HT1080 (cell line): ENCODE measurements at regions not wholly inside any gene's neighbourhood (a gene's known extent, or its start where the extent isn't known, plus 50 kb on each side); places are given as distances from the start of the nearest gene placed in this dataset.

Experiments used
- DNase-seq: peaks from one replicate; pipeline ENCODE4 v3.0.0-alpha.2; 2015; ENCODE audit warnings: low read depth

DNA sequence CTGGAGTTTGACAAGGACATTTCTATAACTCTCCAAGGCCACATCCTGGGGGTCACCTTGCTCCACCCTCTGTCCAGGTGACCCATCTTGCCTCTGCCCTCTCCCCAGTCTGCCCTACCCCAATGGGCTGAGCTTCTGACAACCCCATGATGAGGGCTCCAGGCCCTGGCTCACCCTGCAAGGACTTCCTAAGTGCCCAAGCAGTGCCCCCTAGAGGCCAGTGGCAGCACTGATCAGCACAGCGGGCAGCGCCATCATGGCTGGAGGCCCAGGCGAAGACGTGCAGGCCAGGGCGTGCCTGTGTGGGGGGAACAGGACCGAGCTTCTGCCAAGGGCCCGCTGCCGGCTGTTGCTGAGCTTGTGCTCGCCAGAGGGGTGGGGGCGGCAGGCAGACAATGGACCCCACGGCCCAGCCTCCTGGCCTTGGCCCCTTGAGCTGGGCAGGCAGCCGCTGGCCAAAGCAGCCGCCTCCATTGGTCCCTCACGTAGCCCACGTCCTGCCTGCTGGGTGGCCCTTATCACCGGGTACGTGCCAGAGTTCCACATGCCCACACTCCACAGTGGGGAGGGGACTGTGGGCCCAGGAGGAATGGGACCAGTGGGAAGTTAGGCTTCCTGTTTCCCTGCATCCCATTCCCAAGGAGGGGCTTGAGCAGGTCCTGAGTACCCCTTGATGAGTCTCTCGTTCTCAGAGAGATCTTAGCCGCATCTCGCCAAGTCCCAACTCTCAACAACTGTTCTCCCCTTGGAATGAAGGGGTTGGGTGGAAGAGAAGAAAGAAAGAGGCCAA is 64.3 kb downstream of the MRPL14 start:
- no peak for DNase-seq

- DNase-seq: no peak
Measured at GRCh38 chr6:44062105-44062770, 65.0 kb downstream of the MRPL14 start.

DNA sequence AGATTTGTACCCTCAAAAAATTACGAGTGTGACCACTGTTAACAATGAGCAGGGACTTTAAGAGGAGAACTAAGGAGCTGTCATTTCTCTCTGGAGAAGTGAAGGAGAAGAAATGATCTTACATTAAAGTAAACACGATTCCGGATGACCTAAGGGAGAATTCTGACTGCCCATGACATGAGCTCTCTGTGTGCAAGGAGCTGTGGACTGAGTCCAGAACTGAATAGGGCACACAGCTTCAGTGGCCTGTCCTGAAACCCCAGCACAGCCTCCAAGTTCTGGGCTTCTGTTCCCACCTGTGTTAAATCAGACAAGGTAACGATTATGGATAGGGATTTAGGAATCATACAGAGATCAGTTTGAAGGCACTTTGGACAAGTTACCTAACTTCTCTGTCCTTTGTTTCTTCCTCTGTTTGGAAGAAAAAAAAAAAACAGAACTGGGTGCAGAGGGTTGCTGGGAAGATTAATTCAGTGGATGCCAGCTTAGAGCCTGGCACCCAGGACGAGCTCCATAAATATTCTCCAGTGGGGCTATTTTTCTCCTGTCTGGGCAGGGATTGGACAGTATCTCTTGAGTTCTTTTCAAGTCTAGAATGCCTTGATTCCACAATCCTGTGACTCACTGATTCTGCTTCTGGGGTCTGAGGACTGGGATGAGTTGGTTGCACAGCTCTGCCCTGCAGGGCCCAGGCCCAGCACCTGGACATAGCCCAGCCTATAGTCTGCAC is 65.7 kb downstream of the MRPL14 start:
- DNase-seq: peak; percentile 39

GRCh38 chr6:44060612-44061374 is 66.5 kb downstream of the MRPL14 start:
- no peak for DNase-seq

DNA sequence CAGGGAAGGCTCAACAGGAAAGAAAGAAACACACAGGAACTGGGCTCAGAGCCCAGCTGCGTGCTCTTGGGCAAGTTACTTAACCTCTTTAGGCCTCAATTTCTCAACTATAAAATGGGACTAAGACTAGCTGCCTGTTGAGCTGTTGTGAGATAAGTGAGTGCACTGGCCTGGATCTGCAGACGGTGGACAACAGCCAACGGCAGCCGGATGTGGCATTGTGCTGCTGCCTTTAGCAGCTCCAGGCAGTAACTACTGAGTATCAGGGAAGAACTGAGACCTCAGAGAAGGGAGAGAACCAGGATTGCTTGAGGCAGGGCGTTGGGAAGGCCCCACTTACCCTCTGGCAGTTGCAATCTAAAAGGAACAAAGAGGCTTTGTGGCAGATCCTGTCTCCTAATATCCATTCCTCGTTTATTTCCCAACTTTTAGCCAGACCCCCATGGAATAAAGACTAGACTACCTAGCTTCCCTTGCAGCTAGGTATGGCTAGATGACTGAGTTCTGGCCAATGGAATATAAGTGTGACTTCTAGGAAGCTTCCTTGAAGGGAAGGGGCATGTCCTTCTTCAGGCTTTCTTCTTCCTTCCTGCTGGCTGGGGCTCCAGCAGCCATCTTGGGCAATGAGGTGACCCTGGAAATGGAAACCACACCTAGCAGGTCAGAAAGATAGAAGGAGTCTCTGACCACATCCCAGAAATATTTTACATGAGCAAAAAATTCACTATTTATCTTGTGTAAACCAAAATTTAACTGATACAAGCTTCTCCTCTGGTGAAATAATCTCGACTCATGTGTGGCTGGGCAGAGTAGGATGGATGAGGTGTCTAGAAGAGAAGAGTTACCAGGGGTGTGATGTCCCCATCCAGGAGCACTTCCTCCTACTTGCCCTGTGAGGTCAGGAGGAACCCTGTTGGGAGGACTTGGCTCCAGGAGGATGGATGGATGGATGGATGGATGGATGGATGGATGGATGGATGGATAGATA is 67.6 kb downstream of the MRPL14 start:
- DNase-seq: peak; percentile 94

DNA sequence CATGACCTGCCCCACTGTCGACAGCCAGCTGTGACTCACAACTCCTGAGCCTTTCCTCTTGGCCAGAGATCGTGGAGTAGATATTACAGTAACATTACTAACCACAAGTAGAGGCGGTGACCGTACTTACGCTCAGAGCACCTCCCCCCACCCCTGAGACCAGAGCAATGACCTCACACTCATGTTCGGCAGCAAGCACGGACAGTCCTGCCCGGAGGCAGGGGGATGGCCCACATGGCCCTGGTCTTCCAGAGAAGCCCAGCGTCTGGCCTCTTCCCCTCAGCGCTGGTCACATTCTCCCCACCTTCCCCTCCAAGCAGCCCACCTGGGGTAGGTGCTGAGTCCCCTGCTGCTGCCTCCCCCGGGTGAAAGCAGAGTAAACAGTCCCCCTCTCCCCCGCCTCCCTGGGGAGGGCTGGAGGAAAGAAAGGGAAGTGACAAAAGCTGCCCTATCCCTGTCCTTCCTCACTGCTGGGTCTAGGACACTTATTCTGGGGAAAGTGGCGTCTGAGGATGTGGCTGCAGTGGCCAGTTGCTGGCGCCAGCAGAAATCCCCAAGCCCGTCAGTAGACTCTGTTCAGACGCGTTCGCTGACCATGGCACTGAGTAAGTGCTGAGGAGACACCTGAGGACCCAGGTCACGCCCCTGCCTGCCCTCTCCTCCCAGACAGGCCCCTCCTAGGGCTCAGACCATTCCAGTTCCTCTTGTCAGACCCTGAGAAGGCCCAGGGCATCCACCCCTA is 68.5 kb downstream of the MRPL14 start:
- peak; percentile 99 for DNase-seq

DNA sequence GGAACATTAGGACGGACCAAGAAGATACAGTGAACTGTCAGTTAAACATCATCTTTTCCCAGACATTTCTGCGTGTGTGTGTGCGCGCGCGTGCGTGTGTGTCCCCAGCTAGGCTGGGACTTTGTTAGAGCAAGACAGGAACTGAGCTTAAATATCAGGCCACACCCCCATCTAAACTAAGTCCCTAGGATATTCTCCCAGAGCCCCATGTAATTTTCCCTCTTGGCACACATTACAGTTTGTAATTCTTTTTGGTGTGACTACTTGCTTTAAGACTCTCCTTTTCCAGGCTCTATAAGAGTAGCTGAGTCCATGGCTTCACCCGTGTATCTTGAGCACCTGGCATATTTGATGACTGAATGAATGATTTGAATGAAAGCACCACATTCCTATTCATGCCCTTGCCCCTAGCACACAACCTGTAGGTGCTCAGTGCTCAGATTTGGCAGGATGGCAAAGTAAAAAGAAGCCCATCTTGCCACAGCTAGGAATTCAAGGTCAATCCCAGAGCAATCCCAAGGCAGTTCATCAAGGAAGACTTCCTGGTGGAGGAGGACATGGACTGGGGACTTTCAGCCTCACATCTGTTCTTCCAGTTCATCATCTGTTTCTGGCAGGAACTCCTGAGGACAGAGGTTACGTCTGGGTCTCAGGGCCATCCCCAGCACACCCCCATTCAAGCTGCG is 69.2 kb downstream of the MRPL14 start:
- no peak for DNase-seq

DNA sequence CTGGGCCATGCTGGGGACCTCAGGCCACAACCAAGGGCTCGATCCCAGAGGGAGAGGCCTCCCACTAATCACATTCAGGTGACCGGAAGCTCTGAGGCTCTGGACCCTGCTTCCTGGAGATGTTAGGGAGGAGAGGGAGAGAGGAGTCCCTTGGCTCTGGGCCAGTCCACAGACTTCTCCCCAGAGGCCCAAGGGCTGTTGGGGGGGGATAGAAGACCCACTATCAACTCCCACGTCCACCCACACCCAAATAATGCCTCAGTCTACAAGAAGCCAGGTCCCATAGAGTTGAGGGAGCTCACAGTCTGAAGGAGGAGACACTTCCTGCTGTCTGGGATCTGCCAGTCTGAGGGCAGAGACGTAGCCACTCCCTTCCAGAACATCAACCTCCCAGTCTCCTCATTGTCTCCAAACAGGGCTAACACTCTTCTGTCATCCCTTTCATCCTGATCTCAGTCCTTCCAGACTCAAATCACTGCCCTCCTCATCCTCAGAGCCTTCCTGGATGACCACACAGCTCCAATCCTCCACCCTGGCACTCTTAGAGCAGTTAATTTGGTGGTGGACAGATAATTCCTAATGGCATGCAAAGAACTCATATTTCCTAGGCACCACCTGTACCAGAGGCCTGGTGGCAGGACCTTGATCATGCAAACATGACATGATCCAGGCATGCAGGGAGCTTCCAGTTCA is 69.9 kb downstream of the MRPL14 start:
- no peak for DNase-seq

DNA sequence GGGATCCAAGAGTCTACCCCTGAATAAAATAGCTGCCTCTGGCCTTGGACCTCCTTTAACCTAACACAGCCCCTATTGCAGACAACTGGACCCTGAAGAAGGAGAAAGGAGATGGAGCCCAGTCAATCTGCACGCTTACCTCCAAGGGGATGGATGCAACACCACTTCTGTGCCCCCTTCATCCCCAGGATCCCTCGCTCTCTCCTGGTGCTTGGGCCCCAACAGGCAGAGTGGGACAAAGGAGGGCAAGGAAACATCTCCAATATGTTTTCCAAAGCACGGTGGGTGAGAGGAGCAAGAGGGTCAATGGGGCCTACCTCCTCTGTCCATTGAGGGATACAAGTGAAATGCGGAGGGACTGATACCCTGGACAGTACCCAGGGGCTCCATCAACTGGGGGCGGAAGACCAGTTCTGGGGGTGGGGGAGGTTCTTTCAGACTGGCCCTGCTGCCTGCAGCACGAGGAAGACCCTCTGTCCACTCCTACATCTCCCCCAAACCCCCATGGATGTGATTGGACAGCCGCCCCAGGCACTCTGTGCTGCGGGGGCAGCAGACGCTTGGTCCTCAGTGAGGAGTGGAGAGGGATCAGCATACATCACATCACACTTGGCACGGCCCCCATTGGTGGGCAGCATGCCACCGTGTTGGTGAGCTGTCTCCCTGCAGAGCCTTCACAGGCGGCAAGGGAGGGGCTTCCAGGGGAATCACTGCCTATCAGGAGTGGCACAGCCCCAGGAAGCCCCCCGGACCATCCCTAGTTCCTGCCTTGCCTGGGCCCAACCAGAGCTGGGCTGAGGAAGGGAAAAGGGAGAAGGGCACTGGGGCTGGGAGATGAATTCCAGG is 70.6 kb downstream of the MRPL14 start:
- peak; percentile 81 for DNase-seq

DNA sequence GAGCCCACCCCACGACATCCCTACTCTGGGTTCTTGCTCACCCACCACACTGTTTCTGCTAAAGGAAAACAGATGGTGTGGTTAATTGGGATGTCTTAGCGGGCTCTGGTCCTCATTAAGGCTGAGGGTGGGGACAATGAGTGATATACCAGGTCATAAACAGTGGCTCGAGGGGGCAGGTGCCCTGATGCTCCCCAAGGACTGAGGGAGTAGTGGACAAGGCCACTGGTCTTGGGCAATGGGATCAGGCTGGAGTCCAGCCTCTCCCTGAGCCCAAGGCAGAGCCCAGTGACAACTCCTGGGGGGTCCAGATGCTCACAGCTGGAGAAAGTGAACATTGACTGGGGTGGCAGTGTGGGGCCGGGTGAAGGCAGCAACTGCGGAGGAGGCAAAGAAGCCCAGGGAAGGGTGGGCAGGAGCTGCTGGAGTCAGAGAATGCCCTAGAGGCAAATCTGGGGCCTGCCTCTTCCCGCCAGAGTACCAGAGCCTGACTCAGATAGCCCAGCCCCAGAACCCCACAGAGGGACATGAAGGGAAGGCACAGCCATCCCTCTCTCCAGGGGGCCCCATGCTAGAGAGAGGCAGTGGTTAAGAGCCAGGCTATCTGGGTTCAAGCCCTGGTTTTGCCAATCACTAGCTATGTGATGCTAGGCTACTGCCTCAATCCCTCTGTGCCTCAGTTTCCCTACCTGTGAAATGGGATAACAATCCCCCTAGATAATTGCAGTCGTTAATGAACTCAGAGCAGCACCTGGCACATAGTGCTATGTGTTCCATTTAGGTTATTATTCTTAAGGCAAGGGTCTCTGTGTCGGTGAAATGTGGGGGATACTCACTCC is 72.3 kb downstream of the MRPL14 start:
- peak; percentile 52 for DNase-seq

GRCh38 chr6:44053760-44054556 is 73.3 kb downstream of the MRPL14 start:
- DNase-seq: peak; percentile 96

GRCh38 chr6:44053106-44053756 is 74.0 kb downstream of the MRPL14 start:
- no peak for DNase-seq

DNA sequence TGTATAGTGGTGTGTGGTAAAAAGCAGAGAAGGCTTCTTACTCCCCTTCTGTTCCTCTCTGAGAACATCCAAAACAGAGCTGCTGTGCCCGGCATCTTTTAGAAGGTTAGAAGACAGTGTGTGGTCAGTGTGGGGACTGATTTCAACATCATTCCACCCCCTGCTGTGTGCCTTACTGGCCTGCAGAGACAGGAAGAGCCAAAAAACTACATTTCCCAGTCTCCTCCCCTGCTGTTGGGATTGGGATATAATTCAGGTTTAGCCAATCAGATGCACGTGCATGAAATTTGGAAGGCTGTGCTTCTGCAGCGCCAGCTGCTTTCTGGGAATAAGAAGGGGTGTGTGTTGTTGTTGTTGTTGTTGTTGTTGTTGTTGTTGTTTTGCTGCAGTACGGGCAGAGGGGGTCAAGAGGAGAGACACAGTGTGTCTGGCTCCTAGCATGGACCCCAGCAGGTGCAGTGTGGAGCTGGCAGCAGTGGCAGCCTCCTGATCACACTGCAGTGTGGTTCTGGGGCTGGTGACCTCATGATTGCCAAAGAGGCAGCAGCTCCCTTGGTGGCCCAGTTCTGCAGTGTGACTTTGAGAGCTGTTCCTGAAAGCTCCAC is 74.7 kb downstream of the MRPL14 start:
- DNase-seq: peak; percentile 68

DNA sequence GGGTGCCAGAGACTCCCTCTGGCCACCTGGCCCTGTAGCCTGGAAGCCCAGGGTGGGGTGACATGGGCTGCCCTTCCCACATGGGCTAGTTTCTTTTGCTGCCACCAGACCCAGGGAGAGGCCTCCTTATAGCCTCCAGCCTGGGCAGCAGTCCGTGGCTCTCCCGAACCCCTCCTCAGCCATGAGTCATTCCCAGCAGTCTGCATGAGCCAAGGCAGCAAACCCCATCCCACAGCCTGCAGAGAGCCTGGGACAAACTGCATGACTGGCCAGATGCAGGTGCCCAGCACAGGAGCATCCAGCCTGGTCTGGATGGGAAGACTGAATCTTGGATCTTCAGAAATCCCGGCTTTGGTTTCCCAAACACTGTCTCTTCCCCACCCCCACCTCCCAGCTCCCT is 75.7 kb downstream of the MRPL14 start:
- DNase-seq: peak; percentile 87
